SK-N-SH treated with all-trans-retinoic acid at 6 μM for 48 hours (cell line): ENCODE measurements at regions not wholly inside any gene's neighbourhood (a gene's known extent, or its start where the extent isn't known, plus 50 kb on each side); places are given as distances from the start of the nearest gene placed in this dataset.

Source experiments
- ARNTL ChIP-seq: fragments of 450-650 bp; formaldehyde crosslinking; IDR thresholded peaks from 2 replicates; pipeline ENCODE4 v1.5.0; 2020; ENCODE audit warnings: low read depth, mild to moderate bottlenecking, moderate library complexity, borderline replicate concordance
- BACH2 ChIP-seq: fragments of 250-450 bp; sonication (Bioruptor Pico); IDR thresholded peaks from 2 replicates; pipeline ENCODE4 v1.9.0; 2021; ENCODE audit warnings: mild to moderate bottlenecking, borderline replicate concordance
- ESRRG ChIP-seq: fragments of 250-450 bp; sonication (Bioruptor Pico); IDR thresholded peaks from 2 replicates; pipeline ENCODE4 v1.6.1; 2021; ENCODE audit warnings: mild to moderate bottlenecking
- OSR1 ChIP-seq: fragments of 250-450 bp; sonication (Bioruptor Pico); IDR thresholded peaks from 2 replicates; pipeline ENCODE4 v1.8.0; 2022; ENCODE audit warnings: moderate library complexity, mild to moderate bottlenecking, inconsistent platforms
- PATZ1 ChIP-seq: fragments of 250-450 bp; sonication (Bioruptor Pico); IDR thresholded peaks from 2 replicates; pipeline ENCODE4 v1.8.0; 2020; ENCODE audit warnings: mild to moderate bottlenecking, moderate library complexity, borderline replicate concordance
- RARB ChIP-seq: fragments of 250-450 bp; sonication (Bioruptor Pico); IDR thresholded peaks from 2 replicates; pipeline ENCODE4 v1.8.0; 2021; ENCODE audit warnings: mild to moderate bottlenecking, moderate library complexity
- ZFP30 ChIP-seq: fragments of 450-650 bp; formaldehyde crosslinking; IDR thresholded peaks from 2 replicates; pipeline ENCODE4 v1.5.0; 2022; ENCODE audit warnings: mild to moderate bottlenecking, moderate library complexity
- ZNF565 ChIP-seq: fragments of 450-650 bp; formaldehyde crosslinking; conservative IDR thresholded peaks from 2 replicates; pipeline ENCODE4 v1.5.0; 2020; ENCODE audit warnings: low read depth, mild to moderate bottlenecking, moderate library complexity

- TF ChIP-seq ZFP30 (no peak), ARNTL (CRISPR knock-in tag) (no peak), RARB (CRISPR knock-in tag) (no peak), OSR1 (CRISPR knock-in tag) (no peak), ESRRG (CRISPR knock-in tag) (no peak), PATZ1 (CRISPR knock-in tag) (no peak), ZNF565 (no peak), BACH2 (CRISPR knock-in tag) (no peak)
These were observed 87.3 kb downstream of the GLI2 start for GRCh38 chr2:120822933-120823332.
